ENCODE measurements at regions not wholly inside any gene's neighbourhood (a gene's known extent, or its start where the extent isn't known, plus 50 kb on each side); places are given as distances from the start of the nearest gene placed in this dataset.

DNA sequence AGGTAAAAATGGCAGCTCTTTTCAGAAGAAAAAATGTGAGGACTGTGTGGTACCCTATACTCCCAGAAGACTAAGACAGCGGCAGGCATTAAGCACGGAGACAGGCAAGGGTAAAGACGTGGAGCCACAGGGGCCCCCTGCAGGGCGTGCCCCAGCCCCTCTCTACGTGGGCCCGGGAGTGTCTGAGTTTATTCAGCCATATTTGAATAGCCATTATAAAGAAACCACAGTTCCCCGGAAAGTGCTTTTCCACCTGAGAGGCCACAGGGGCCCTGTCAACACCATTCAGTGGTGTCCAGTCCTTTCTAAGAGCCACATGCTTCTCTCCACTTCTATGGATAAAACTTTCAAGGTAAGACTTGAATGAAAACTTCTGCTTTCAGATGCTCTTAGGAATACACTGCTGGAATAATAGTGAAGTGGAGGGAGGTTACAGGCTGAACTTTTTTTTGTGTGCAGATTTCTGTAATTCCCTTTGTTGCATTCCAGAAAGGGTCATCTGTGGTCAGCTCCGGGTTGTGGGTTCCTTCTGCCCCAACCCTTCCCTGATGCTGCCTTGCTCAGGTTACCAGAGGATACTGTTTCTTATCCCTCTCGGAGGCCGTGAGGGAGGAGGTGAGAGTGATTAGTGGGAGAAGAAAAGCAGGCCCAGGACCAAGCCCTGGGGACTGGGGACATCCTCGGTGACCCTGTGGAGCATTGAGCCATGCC, 58.4 kb downstream of the SLC25A47 start:
- Histone ChIP-seq H3K4me3 (ENCODE audit: low read depth, low read length) (no peak overlapping the region), H3K36me3 (no peaks in the 10 kb centered on the region), H3K27ac (no peak overlapping the region), H3K9me3 (ENCODE audit: severe bottlenecking) (no peaks in the 10 kb centered on the region), H3K27me3 (ENCODE audit: insufficient read depth, low read depth, severe bottlenecking) (no peaks in the 10 kb centered on the region)
- TF ChIP-seq, protein P1, sequence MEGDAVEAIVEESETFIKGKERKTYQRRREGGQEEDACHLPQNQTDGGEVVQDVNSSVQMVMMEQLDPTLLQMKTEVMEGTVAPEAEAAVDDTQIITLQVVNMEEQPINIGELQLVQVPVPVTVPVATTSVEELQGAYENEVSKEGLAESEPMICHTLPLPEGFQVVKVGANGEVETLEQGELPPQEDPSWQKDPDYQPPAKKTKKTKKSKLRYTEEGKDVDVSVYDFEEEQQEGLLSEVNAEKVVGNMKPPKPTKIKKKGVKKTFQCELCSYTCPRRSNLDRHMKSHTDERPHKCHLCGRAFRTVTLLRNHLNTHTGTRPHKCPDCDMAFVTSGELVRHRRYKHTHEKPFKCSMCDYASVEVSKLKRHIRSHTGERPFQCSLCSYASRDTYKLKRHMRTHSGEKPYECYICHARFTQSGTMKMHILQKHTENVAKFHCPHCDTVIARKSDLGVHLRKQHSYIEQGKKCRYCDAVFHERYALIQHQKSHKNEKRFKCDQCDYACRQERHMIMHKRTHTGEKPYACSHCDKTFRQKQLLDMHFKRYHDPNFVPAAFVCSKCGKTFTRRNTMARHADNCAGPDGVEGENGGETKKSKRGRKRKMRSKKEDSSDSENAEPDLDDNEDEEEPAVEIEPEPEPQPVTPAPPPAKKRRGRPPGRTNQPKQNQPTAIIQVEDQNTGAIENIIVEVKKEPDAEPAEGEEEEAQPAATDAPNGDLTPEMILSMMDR (IDR thresholded peaks at IDR 0.05; ENCODE audit: low read depth, low read length), result no peak
- peak; percentile 65 for DNase-seq

DNA sequence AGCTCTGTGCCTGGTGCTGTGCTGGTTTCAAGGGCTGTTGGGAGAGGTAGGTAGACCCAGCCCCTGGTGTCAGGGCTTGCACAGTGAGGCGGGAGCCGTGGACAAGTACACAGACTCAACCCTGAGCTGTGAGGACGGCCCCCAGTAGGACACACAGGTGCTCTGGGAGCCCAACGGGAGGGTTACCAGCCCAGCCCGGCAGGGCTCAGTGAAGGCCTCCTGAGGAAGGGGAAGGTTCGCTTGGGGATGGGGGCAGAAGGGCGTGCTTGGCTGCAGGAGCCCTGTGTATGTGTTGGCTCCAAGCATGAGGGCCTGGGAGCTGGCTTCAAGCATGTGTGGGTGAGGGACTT, 58.9 kb downstream of the SLC25A47 start:
- no peak for DNase-seq
- Histone ChIP-seq H3K27ac (no peak overlapping the region), H3K27me3 (ENCODE audit: insufficient read depth, low read depth, severe bottlenecking) (no peaks in the 10 kb centered on the region), H3K9me3 (ENCODE audit: severe bottlenecking) (no peaks in the 10 kb centered on the region), H3K4me3 (ENCODE audit: low read depth, low read length) (no peak overlapping the region), H3K36me3 (no peaks in the 10 kb centered on the region)
- TF ChIP-seq, protein P1 (IDR thresholded peaks at IDR 0.05; ENCODE audit: low read depth, low read length), result no peak

DNA sequence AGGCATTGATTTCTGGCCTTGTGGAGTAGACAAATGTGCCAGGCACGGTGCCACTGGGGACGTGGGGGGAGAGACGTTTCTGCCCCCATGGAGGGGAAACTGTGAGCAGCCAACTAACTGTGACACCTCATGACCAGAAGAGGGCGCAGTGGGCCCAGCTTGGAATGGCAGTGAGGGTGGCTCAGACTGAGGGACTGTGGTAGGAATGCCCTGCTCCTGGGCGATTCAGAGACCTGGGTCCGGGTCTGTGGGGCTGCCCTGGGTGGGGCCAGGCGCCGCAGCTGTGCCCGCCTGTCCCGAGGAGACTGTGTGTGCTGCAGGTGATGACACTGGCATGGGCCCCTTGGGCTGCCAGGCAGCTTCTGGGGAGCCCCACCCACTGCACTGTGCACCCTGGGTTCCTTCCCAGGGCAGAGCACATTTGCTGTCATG, 60.6 kb downstream of the SLC25A47 start:
- no peak overlapping the region for H3K27ac ChIP-seq
- DNase-seq, result peak; percentile 68
- no peaks in the 10 kb centered on the region for H3K36me3 ChIP-seq
- no peak overlapping the region for H3K4me3 ChIP-seq (ENCODE audit: low read depth, low read length)
- no peaks in the 10 kb centered on the region for H3K27me3 ChIP-seq (ENCODE audit: insufficient read depth, low read depth, severe bottlenecking)
- H3K9me3 ChIP-seq (ENCODE audit: severe bottlenecking), result no peaks in the 10 kb centered on the region
- TF ChIP-seq, protein P1 (IDR thresholded peaks at IDR 0.05; ENCODE audit: low read depth, low read length), result peak; percentile 91

DNA sequence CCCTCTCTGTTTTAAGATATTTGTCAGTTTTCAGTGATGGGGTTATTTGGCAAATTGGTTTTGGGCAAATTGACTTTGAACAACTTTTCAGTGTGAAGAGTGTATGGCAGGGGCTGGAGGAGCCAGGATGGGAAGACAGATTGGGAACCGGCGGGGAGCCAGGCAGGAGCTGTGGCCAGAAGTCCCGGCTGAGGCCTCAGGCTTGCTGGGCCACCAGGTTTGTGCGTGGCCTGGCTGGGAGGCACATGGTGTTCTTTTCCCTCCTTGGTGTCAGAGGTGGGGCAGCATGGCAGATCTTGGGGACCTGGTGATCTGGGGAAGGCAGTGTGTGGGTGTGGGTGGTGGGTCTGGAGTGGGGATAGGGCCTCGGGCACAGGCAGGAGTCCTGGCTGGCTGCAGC, 61.1 kb downstream of the SLC25A47 start:
- Histone ChIP-seq H3K27ac (no peak overlapping the region), H3K4me3 (ENCODE audit: low read depth, low read length) (no peak overlapping the region)
- TF ChIP-seq, protein P1 (IDR thresholded peaks at IDR 0.05; ENCODE audit: low read depth, low read length), result no peak

DNA sequence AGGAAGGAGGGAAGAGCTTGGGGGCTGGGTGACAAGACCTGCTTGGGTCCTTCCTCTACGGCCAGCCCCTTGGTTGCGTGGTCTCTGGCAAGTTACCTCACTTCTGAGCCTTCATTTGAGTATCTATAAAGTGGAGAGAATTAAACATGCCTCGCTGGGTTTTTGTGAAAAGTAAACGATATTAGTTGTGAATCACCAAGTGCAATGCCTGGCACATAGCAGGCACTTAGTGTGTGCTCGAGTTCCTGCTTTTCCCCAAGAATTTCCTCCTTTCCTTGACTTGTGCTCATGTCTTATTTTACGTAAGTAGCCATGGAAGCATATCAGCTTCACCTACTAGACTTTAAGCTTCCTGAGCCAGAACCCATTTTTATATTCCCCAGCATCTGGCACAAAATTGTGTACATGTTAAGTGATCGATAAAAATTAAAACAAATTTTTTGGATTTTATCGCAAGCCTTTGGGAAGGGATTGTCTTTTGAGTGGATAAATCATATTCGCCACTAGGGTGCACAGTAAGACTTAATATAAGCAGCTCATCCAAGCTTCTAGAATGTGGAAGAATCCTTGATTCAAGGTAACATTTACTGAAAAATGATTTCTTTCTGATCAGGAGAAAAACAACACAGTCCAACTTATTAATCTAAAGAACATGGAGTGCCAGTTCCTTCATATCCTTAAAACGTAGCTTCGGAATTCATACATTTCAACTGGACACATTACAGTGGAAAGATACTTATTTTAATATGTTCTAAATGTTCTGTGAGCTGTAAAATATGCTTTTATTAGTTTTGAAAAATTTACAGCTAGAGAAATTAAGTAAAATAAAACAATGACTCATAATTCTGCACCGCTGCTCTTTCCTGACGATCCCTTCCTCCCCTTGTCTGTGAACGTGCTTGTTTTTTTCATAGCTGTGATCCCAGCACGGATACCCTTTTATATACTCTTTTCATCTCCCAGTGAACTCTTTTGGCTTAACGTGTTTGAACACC, 62.0 kb downstream of the SLC25A47 start:
- H3K36me3 ChIP-seq, result no peaks in the 10 kb centered on the region
- H3K27me3 ChIP-seq (ENCODE audit: insufficient read depth, low read depth, severe bottlenecking), result no peaks in the 10 kb centered on the region
- TF ChIP-seq, protein P1 (IDR thresholded peaks at IDR 0.05; ENCODE audit: low read depth, low read length), result 0 out of 2 replicates have a peak, but pooled peaks have one; percentile 27
- no peaks in the 10 kb centered on the region for H3K9me3 ChIP-seq (ENCODE audit: severe bottlenecking)
- DNase-seq, result no peak
- H3K27ac ChIP-seq, result no peak overlapping the region
- H3K4me3 ChIP-seq (ENCODE audit: low read depth, low read length), result no peak overlapping the region

More for the DNA sequence above, 61.1 kb downstream of the SLC25A47 start:
- DNase-seq, result no peak
- Histone ChIP-seq H3K27me3 (ENCODE audit: insufficient read depth, low read depth, severe bottlenecking) (no peaks in the 10 kb centered on the region), H3K9me3 (ENCODE audit: severe bottlenecking) (no peaks in the 10 kb centered on the region), H3K36me3 (no peaks in the 10 kb centered on the region)

Measured in WERI-Rb-1 (cell line).